GM20000 (cell line): ENCODE measurements at regions not wholly inside any gene's neighbourhood (a gene's known extent, or its start where the extent isn't known, plus 50 kb on each side); places are given as distances from the start of the nearest gene placed in this dataset.

Experiments
- DNase-seq: peaks from one replicate; pipeline ENCODE4 v3.0.0; 2012; ENCODE audit warnings: low spot score
- TF ChIP-seq, protein P1 (sequence below): IDR thresholded peaks from 2 replicates; pipeline ENCODE4 v1.5.1; 2012; ENCODE audit warnings: mild to moderate bottlenecking, control low read depth; ENCODE audit errors: extremely low read depth, missing control alignments

- DNase-seq: no peak
Observed at GRCh38 chrX:43467608-43468234, 188.4 kb upstream of the MAOA start.

GRCh38 chrX:43469391-43470054 lies 186.6 kb upstream of the MAOA start:
- DNase-seq: peak; percentile 1
- TF ChIP-seq, protein P1, sequence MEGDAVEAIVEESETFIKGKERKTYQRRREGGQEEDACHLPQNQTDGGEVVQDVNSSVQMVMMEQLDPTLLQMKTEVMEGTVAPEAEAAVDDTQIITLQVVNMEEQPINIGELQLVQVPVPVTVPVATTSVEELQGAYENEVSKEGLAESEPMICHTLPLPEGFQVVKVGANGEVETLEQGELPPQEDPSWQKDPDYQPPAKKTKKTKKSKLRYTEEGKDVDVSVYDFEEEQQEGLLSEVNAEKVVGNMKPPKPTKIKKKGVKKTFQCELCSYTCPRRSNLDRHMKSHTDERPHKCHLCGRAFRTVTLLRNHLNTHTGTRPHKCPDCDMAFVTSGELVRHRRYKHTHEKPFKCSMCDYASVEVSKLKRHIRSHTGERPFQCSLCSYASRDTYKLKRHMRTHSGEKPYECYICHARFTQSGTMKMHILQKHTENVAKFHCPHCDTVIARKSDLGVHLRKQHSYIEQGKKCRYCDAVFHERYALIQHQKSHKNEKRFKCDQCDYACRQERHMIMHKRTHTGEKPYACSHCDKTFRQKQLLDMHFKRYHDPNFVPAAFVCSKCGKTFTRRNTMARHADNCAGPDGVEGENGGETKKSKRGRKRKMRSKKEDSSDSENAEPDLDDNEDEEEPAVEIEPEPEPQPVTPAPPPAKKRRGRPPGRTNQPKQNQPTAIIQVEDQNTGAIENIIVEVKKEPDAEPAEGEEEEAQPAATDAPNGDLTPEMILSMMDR: no peak

More at GRCh38 chrX:43467608-43468234, 188.4 kb upstream of the MAOA start:
- TF ChIP-seq, protein P1: no peak

DNA sequence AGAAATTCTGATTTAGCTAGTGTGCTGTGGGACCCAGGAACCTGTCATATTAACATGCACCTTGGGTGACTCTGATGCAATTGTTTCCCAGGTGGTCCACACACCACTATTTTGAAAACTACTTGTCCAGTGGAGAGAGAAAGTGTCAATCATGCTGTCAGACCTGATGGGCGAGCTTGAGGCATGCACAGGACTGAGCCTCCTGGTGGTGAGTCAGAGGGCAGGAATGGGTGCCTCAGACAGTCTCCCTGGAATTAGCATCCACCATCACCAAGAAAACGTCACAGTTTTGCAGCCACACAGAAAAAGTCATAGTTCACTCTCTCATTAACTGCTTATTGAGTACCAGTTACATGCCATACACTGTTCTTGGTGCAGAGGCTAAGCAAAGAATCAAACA lies 181.8 kb upstream of the MAOA start:
- TF ChIP-seq, protein P1: no peak
- DNase-seq: no peak

- DNase-seq: no peak
- TF ChIP-seq, protein P1: no peak
Observed at GRCh38 chrX:43479070-43479469, 177.0 kb upstream of the MAOA start.

GRCh38 chrX:43479850-43480249 lies 176.2 kb upstream of the MAOA start:
- TF ChIP-seq, protein P1: no peak
- DNase-seq: no peak

DNA sequence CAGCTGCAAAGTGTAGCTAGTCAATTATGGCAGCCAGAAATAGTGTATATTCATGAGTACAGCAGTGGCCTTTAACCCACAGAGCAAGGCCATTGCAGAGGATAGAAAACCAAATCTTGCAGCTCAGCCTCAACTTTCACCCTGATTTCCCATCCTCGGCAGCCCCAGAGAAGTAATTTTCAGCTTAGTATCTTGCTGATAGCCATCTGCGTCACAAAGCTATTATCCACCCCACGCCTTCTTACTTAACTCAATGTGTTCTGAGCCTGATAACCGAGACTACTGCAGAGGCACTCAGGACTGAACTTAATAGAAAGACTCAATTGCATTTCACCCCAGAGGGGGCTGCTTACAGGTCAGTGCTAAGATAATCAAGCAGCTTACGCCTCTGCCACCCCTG lies 174.5 kb upstream of the MAOA start:
- TF ChIP-seq, protein P1: no peak
- DNase-seq: no peak

- DNase-seq: no peak
- TF ChIP-seq, protein P1: no peak
Observed at GRCh38 chrX:43493756-43494155, 162.3 kb upstream of the MAOA start.
